ENCODE measurements at regions not wholly inside any gene's neighbourhood (a gene's known extent, or its start where the extent isn't known, plus 50 kb on each side); places are given as distances from the start of the nearest gene placed in this dataset.
A peak's percentile ranks its signal among the peaks of the same experiment; 100 is the strongest.
"Not testable (repeated sequence)": the region's sequence is repeated elsewhere in the genome, so short reads cannot be mapped to it uniquely, and the experiment has no call there.

DNA sequence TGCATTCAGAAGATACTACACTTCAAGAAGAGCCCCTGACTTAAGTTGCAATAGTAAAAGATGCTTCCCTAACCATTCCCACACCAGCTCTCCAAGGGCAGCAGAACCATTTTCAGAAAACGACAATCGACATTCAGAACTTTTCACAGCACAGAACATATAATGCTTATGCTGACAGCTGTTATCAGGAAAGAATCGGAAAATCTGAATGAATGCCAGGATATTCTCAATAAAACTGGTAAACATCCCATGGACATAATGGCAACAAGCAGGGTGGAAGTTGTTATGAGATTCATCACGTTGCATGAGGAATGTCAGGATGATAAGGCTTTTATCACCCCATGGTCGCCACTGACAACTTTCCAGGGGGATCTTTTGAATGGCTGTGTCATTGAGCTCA is 246.6 kb upstream of the CHRM3 start:
- DNase-seq (ENCODE audit: low spot score) = no peak
- intact Hi-C loops (cut with DNase I) = no loop called here

DNA sequence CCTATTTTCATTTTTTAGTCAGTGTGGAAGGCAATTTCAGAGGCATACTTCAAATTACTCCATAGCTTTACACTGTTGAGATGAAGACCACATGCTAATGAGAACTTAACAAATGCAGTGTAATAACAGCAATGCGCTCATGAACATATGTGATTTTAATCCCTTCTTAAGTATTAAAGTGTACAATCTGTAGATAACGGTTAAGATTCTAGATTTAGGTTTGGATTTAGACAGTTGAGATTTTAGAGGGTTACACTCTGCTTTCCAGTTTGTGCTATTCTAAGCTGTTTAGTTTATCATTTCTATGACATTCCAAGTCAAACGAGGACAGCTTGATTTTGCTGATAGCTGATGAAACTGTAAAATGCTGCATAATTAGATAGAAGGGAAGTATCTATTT is 257.8 kb upstream of the CHRM3 start:
- intact Hi-C loops (cut with DNase I) = no loop called here

DNA sequence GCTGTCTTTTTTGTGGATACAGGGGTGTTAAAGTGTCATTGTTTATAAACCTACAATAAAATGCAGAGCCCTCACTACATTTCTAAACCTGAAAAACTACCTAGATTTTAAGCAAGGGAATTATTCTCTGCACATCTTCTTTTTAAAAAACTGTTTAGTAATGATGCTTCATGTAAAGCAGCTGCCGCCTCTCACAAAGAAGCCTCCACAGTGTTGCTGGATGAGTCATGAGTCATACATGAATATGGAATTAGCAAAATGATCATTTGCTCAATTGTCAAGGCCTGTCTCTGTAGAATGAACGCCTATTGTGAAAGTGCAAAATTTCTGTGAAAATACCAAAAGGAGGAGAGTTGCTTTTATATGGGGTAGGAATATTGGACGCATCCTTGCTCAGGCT is 259.5 kb upstream of the CHRM3 start:
- DNase-seq (ENCODE audit: low spot score) = no peak
- intact Hi-C loops (cut with DNase I) = no loop called here

More for the DNA sequence above, 257.8 kb upstream of the CHRM3 start:
- no peak for DNase-seq (ENCODE audit: low spot score)

DNA sequence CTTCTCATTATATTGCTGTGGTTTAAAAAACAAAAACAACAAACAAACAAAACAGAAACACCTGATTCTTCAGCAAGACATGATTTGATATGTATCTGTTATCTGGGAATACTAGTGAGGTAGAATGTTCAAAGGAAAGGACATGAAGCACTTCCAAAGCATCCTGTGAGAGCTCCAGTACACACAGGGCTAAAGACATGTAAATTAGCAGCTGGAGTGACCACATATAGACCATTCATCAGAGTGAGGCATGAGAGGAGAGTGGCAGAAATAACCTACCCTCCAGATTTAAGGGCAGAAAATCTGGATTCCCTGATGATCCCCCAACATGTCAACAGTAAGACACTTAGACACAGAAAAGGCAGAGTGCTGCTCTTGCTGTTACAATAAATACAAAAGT is 260.5 kb upstream of the CHRM3 start:
- intact Hi-C loops (cut with DNase I) = no loop called here
- DNase-seq (ENCODE audit: low spot score) = no peak

- DNase-seq (ENCODE audit: low spot score) = no peak
- intact Hi-C loops (cut with DNase I) = no loop called here
These were observed 261.3 kb upstream of the CHRM3 start for GRCh38 chr1:239125027-239125426.

GRCh38 chr1:239123260-239123659 is 263.1 kb upstream of the CHRM3 start:
- DNase-seq (ENCODE audit: low spot score) = no peak
- intact Hi-C loops (cut with DNase I) = no loop called here

- DNase-seq (ENCODE audit: low spot score) = no peak
- intact Hi-C loops (cut with DNase I) = no loop called here
These were observed 274.1 kb upstream of the CHRM3 start for GRCh38 chr1:239112101-239112935.

- no peak for DNase-seq (ENCODE audit: low spot score)
- intact Hi-C loops (cut with DNase I) = no loop called here
These were observed 278.7 kb upstream of the CHRM3 start for GRCh38 chr1:239107676-239108075.

GRCh38 chr1:239106689-239107088 is 279.7 kb upstream of the CHRM3 start:
- intact Hi-C loops (cut with DNase I); DNase-seq (ENCODE audit: low spot score): not testable (repeated sequence)

GRCh38 chr1:239098400-239099037 is 287.8 kb upstream of the CHRM3 start:
- no peak for DNase-seq (ENCODE audit: low spot score)

DNA sequence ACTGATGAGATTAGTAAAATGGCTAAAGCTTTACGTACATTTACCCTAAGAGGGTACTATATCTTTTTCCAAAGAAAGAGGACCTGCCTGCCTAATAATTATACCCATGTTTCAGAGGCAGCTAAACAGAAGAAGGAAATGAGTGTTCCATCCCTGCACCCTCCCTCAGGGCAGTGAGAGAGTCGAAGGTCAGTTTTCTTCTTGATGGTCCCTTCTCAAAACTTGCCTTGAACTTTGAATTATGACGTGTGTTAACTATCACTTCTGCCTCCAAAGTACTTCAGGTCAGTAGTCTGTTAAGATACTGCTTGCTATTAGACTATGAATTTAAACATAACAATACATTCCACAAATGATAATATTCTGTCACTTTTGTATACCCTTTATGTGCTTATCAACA is 294.8 kb upstream of the CHRM3 start:
- intact Hi-C loops (cut with DNase I) = no loop called here
- DNase-seq (ENCODE audit: low spot score) = no peak

More at GRCh38 chr1:239098400-239099037, 287.8 kb upstream of the CHRM3 start:
- intact Hi-C loops (cut with DNase I) = no loop called here

GRCh38 chr1:239084459-239085080 is 301.8 kb upstream of the CHRM3 start:
- DNase-seq (ENCODE audit: low spot score) = peak; percentile 64
- intact Hi-C loops (cut with DNase I) = loop anchor here in 1 of 2 donors (2.0 to 5.0 kb wide), 2 partner anchors 20 to 483 kb away; no protein-coding TSS in a partner anchor

- DNase-seq (ENCODE audit: low spot score); intact Hi-C loops (cut with DNase I): not testable (repeated sequence)
These were observed 304.4 kb upstream of the CHRM3 start for GRCh38 chr1:239081947-239082346.

DNA sequence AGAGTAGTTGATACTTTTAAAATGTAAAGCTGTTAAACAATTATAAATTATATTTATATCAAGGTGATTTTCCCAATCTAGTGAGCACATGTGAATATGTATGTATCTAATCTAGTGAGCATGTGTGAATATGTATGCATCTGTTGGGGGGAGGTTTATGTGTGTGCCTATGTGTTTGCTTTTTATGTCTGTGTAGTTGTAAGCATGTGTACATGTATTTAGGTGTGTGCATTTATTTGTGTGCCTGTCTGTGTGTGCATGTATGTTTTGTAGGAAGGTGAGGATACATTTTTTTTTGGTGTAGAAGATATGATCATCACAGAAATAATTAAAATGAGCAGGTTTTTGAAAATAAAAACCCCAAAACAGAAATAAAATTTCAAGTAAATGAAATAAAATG is 318.9 kb upstream of the CHRM3 start:
- DNase-seq (ENCODE audit: low spot score) = no peak
- intact Hi-C loops (cut with DNase I) = no loop called here

DNA sequence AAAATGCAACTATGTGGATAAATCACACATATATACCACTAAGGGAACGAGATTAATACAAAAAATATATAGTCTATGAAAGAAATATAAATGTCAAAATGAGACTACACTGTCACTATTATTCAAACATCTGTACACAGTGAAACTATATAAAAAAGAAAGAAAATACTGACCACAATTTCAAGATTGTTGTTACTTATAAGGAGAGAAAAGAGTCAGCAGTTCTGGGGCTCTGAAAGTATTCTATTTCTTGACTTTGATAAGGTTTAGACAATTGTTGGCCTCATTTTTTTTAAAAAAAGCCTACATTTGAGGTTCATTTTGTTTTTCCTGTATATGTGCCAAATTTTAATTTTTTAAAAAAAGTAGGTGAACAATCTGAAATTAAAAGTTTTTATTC is 319.3 kb upstream of the CHRM3 start:
- intact Hi-C loops (cut with DNase I) = no loop called here
- DNase-seq (ENCODE audit: low spot score) = no peak

- intact Hi-C loops (cut with DNase I) = no loop called here
- DNase-seq (ENCODE audit: low spot score) = no peak
These were observed 324.6 kb upstream of the CHRM3 start for GRCh38 chr1:239061770-239062169.

- intact Hi-C loops (cut with DNase I) = no loop called here
- no peak for DNase-seq (ENCODE audit: low spot score)
These were observed 328.2 kb upstream of the CHRM3 start for GRCh38 chr1:239058190-239058589.

GRCh38 chr1:239056940-239057339 is 329.4 kb upstream of the CHRM3 start:
- intact Hi-C loops (cut with DNase I) = no loop called here
- no peak for DNase-seq (ENCODE audit: low spot score)

GRCh38 chr1:239053279-239053678 is 333.1 kb upstream of the CHRM3 start:
- intact Hi-C loops (cut with DNase I) = no loop called here
- DNase-seq (ENCODE audit: low spot score) = no peak

DNA sequence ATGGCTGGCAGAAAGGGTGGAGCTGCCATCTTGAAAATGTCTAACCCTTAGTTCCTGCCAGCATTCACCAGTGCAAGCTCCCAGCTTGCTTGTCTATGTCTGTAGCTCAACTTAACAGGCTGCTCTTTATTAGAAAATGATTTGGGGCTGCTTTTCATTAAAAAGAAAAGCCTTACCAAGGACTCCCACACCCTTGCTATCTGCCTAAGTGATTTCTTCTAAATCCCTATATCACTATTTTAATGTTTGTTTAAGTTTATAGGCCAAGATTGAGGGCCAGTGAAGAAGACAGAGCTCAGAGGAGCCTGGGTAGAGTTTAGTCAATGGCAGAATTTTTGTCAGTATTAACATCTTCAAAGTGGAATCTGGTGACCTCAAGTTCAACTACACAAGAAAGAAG is 336.8 kb upstream of the CHRM3 start:
- intact Hi-C loops (cut with DNase I) = no loop called here
- DNase-seq (ENCODE audit: low spot score) = no peak
